HepG2 (cell line): ENCODE measurements at regions not wholly inside any gene's neighbourhood (a gene's known extent, or its start where the extent isn't known, plus 50 kb on each side); places are given as distances from the start of the nearest gene placed in this dataset.

Source experiments
- CTCF ChIP-seq: sonication (generic); formaldehyde crosslinking; IDR thresholded peaks from 2 replicates; pipeline ENCODE4 v1.5.0; 2020; ENCODE audit warnings: mild to moderate bottlenecking, missing genetic modification reagents, moderate library complexity
- MIER2 ChIP-seq: IDR thresholded peaks from 2 replicates; pipeline ENCODE4 v1.6.1; 2016; ENCODE audit warnings: missing biosample characterization, missing genetic modification reagents
- RBM22 ChIP-seq: fragments of 200-400 bp; formaldehyde crosslinking; optimal IDR thresholded peaks from 2 replicates; pipeline ENCODE3; 2017; ENCODE audit warnings: mild to moderate bottlenecking, low read length, moderate library complexity
- ZBTB42 ChIP-seq: sonication (generic); formaldehyde crosslinking; IDR thresholded peaks from 2 replicates; pipeline ENCODE4 v1.5.0; 2020; ENCODE audit warnings: mild to moderate bottlenecking, missing genetic modification reagents
- ZNF691 ChIP-seq: sonication (generic); formaldehyde crosslinking; IDR thresholded peaks from 2 replicates; pipeline ENCODE4 v1.4.0; 2020; ENCODE audit warnings: missing genetic modification reagents, low read depth, mild to moderate bottlenecking, borderline replicate concordance

- no peak for TF ChIP-seq ZBTB42 (CRISPR knock-in tag)
- no peak for TF ChIP-seq CTCF (CRISPR knock-in tag)
- TF ChIP-seq RBM22 = no peak
- TF ChIP-seq ZNF691 (CRISPR knock-in tag) = no peak
- no peak for TF ChIP-seq MIER2
Measured at GRCh38 chr10:126738001-126738400, 67.5 kb upstream of the C10orf90 start.
